GM21786 (cell line): ENCODE measurements at regions not wholly inside any gene's neighbourhood (a gene's known extent, or its start where the extent isn't known, plus 50 kb on each side); places are given as distances from the start of the nearest gene placed in this dataset.
"Not testable (repeated sequence)": the region's sequence is repeated elsewhere in the genome, so short reads cannot be mapped to it uniquely, and the experiment has no call there.

Experiments
- ATAC-seq: cut with Tn5 transposase; IDR thresholded peaks from one replicate; pipeline ENCODE4 v1.9.1; 2021; ENCODE audit not compliant: unreplicated experiment

DNA sequence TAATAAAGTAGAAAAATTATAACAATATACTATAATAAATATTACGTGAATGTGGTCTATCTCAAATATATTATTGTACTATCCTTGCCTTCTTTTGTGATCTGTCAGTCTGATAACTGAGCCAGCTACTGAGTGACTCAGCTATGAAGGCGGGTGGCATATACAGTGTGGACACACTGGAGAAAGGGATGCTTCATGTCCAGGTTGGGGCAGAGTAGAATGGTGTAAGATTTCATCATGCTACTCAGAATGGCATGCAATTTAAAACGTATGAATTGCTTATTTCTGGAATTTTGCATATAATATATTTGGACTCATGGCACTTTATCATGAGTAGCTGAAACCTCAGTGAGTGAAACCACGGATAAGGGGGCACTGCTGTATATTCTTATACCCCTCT lies 172.9 kb upstream of the TBC1D5 start:
- ATAC-seq = no peak

DNA sequence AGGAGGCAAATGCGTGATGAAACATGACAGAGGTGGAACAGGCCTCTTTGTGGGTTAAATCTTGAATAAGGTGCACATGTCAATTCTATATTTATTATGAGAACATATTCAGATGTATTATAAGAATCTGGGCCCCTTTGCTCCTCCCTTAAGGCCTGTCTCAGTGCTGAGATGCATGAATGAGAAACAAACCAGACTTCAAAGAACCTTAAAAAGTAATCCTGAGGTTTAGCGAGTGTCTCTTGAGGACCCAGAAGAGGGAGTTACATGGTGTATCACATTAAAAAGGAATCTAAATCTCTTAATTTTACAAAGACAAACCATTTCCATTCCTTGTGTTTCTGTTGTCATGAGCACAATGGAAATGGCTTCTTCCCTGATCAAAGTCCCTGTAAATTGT lies 170.9 kb upstream of the TBC1D5 start:
- ATAC-seq = no peak

DNA sequence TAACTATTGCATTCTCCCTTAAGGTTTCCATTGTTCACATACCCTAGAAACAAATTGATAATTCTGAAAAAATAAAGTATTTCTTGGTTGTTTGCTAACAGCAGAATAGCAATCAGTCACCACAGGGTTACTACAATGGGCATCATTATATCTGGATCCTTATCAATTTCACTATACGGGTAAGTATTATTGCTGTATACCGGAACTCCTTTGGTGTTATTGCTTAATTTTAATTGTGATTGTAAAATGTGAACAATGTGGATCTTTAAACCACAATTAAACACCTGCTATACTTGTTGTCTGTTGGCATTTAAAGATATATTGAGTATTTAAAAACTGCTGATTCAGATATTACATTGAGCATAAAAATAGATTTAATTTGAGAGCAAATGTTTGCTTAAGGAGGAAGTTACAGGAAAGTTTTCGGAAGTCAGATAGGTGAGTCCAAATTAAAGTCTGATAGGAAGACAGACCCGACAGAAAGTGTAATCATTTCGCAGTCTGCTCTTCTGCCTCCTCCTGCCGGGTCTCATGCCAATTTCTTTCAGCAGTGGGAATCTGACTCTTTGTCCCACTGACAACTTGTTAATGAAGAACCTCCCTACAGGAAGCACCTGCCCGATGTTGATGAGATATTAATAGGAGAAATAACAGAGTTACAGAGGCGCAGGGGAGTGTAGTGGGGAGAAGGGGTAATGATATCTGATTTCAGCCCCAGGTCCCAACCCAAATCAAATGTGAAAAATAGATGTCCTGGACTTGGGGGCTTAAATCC lies 169.7 kb upstream of the TBC1D5 start:
- no peak for ATAC-seq

DNA sequence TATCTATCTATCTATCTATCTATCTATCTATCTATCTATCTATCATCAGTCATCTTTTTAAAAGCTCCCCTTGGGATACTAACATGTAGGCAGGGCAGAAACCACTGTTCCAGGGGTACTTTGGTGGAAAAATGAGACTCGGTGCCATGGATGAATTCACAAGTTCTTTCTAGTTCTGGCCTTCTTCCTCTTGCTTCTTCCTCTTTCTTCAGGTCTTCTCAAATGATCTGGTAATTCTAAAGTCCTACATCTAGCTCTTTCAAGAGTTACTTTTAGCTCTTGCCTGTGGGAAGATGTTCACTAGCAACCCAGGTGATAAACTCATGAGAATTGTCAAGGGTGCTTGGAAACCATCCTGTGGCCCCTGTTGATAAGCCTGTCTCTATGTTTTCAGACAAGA lies 168.5 kb upstream of the TBC1D5 start:
- ATAC-seq = no peak

DNA sequence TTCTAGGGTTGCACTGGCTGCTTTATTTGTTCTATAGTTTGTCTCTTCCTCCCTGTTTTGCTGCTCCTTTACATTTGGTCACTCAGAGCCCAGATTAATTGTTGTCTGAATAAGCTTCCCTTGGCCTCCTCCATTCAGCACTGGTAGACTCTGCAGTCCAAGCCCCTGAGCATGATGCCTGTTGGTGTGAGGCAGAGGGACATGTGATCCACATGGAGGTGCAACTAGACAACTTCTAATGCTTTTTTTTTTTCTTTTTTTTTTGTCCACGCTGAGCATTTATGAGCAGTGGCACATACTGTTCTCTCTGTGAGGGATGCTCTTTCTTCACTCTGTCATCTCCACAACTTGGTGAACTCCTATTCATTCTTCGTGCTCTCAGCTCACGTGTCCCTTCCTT lies 167.3 kb upstream of the TBC1D5 start:
- ATAC-seq = no peak

DNA sequence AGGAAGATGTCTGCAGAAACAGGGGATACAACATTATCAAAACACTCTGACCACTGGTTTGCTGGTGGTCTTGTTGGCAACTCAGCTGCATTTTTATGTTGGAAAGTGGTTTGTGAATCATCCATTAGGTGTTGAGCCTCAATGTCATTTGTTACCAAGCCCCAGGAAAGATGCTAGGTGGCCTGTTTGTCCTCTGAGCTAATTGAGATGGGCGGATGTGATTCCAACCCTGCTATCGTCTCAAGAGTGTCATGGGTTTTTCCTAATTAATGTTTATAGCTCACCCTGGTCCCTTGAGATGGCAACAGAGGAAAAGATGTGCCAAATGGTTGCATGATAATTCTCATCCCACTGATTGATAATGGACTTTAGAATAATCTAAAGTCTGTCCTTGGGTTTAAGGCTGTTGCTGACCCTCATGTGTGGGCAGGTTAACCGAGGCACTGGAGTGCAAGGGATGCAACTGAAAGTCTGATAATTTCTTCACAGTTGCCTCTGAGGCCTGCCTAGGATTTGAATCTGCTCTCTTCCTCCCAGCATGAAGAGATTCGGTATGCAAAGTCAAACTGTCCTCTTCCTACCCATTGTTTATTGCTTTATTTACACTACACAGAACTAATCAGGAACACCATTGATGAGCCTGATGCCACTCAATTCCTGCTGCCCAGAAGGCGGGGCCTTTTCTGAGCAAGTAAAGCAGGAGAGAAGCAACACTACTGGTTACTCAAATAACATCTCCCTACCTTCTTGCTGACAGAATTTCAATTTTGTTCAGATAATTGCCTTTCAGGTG lies 166.2 kb upstream of the TBC1D5 start:
- no peak for ATAC-seq

DNA sequence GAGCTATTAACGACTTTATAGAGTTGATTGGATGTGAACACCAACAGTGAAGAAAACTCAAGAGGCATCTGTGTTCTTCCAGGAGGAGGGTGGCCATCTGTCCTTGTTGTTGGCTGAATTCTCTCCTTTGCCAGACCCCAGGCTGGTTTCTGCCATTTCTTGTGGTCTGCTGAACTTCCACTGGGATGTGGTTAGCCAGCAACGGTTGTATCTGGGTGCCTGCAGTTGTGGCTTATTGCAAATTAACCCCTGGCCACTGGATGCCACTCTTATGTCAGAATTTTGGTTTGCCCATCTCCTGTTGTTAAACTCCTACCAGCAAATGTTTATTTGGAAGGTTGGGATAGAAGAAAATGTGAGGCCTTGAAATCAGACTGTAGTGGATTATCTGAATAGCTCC lies 163.6 kb upstream of the TBC1D5 start:
- ATAC-seq = no peak

DNA sequence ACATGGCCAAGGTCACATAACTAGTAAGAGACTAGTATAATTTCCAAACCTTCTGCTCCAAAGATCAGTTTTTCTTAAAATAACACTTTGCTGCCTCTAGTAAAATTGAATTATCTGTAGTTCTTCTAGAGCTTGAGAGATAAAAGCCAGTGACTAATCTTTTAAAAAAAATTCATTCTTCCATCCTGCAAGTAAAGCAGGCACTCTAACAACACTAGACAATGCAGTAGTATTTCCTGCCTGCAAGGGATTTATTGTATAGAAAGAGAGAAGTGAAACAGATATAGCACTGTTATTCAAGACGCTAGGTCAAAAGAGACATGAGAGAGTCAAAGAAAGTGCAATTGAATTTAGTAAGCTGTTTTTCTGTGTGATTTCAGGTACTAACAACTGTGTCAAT lies 159.5 kb upstream of the TBC1D5 start:
- ATAC-seq = peak; percentile 96

DNA sequence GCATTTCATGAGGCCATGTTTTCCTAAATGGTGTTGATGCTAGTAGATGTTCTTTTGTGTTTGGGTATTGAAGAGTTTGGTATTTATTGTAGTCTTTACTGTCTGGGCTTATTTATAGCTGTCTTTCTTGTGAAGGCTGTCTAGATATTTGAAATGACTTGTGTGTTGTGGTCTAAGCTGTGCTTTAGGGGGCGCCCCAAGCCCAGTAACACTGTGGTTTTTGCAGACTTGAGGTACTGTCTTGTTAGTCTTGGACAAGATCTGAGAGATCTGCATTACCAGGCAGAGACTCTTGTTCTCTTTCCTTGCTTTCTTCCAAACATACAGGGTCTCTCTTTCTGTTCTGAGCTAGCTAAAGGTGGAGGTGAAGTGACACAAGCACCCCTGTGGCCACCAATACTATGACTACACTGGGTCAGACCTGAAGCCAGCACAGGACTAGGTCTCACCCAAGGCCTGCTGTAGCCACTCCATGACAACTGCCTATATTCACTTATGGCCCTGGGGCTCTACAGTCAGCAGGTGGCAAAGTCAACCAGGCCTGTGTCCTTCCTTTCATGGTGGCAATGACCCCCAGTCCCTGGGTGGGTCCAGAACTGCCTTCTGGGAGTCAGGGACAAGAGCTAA lies 152.1 kb upstream of the TBC1D5 start:
- peak; percentile 80 for ATAC-seq

DNA sequence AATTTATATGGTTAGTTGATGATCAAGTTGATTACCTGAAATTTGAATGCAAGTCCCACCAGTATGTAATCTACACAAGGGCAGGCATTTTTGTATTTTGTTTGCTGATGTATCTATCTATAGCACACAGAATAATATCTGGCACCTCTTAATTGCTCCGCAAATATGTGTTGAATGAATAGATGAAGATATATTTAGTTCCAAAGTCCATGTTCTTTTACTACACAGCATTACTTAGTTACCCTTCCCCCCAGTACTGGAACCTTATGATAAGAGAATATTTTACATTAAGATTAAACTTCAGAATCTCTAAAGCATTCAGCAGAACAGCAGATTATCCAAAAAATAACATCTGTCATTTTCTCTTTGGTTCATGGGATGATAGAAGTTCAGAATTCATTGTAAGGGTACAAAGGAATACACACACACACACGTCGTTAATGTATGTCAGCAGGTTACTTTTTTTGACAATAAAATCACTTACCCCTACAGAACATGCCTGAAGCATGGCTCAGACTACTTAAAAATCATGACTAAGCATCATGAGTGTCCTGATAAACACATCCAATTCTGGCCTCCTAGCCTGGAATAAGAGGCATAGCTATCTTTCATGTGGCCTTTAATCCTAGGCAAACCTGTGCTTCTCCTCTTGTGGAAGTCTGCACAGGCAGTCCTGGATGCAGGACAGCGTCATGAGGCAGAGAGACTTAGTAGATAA lies 148.9 kb upstream of the TBC1D5 start:
- ATAC-seq = no peak

DNA sequence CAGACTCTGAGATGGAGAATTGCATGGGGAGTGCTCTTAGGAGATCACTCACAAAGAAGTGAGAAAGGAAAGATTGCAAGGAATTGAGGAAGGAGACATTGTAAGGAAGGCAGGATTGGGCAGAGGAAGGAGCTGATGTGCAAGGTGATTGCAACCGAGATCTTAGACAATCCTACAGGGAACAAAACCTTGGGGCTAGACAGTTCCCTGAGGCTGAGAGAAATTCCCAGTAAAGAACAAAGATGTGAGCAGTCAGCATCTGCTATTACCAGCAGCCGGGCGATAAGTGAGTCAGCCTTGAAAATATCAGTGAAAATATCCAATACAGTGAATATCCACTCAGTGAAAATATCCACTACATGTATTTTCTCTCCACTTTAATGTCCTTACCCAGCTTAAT lies 143.6 kb upstream of the TBC1D5 start:
- ATAC-seq = no peak

DNA sequence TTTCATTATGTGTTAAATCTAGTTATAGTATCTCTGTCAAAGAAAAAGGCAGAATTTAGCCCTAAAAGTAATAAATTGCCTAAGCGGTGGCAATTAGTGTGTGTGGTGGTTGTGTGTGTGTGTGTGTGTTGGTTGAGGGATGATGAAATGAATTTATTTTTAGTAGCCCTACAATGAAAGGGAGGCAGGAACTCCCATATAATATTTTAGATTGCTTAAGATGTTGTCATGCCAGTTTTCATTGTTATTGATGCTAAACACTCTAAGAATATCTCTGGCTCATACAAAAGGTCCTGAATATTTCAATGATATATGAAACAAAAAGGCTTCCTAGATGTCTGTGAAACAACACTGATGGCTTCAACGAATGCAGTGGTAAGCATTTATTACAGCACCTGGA lies 140.6 kb upstream of the TBC1D5 start:
- no peak for ATAC-seq

DNA sequence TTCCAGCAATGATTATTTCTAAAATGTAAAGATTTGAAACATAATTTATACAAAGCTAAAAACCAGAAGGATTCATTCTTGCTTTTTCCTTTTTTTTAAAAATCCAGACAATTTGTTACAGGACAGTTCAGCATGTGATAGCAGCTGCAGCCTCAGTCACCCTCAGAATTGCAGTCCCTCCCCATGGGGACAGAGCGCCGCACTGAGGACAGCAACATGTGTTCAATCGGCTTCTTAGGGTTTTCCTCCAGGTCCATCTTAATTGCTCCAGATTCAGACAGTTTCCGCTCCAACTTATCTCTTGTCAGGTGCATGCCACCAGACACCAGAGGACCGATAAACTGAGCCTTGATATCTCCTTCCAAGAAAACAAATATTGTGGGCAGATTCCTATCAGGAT lies 134.9 kb upstream of the TBC1D5 start:
- ATAC-seq = no peak

DNA sequence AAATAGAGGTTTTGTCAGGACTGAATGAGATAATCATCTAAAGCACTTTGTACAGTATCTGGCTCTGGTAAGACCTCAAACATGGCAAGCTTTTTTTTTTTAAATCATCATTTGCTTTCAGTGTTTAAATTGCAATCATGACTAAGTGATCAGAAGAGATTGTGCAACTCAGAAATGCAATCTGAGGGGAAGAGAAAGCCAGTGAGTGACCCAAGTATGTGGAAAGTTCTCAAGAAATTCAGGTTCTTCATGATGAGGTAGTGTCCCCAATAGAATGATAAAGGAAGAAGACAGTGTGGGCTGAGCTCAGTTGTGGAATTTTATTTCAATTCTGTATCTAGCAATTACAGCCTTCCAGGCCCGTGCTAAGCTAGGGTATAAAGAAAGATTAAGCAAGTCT lies 132.2 kb upstream of the TBC1D5 start:
- no peak for ATAC-seq

DNA sequence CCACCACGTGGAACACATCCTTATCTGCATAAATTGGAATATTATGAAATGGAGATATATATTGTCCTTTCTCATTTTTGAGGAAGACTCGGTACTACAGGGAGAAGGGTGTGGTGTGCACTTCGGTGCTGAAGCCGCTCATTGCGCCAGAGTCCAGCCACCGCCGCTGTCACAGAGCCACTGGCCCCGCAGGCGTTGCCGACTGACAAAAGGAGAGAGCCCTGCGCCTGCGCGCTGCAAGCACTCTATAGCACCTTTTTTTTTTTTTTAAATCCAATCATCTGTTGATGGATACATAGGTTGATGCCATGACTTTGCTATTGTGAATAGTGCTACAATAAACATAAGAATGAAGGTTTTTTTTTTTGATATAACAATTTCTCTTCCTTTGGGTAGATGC lies 130.0 kb upstream of the TBC1D5 start:
- ATAC-seq = no peak

DNA sequence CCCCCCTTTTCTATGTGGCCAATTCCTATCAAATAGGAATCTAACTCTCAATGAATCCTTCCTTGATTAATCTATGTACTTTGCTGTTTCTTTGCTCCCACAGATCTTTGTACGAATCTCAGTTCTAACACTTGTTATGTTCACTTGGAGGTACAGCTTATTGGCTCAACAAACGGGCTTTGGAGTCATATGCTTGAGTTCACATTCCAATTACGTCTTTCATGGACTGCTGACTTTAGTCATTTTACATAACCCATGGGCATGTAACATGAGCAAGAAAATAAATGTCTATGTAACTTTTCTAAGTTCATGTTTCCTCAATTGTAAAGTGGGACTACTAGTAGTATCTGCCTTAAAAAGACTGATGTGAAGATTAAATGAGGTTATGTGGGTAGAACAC lies 123.2 kb upstream of the TBC1D5 start:
- no peak for ATAC-seq

DNA sequence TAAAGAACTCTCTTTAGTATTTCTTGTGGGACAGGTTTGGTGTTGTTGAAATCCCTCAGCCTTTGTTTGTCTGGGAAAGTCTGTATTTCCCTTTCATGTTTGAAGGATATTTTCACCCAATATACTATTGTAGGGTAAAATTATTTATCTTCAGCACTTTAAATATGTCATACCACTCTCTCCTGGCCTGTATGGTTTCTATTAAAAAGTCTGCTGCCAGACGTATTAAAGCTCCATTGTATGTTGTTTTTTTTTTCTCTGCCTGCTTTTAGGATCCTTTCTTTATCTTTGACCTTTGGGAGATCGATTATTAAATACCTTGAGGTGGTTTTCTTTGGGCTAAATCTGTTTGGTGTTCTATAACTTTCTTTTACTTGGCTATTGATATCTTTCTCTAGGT lies 119.0 kb upstream of the TBC1D5 start:
- ATAC-seq = no peak

DNA sequence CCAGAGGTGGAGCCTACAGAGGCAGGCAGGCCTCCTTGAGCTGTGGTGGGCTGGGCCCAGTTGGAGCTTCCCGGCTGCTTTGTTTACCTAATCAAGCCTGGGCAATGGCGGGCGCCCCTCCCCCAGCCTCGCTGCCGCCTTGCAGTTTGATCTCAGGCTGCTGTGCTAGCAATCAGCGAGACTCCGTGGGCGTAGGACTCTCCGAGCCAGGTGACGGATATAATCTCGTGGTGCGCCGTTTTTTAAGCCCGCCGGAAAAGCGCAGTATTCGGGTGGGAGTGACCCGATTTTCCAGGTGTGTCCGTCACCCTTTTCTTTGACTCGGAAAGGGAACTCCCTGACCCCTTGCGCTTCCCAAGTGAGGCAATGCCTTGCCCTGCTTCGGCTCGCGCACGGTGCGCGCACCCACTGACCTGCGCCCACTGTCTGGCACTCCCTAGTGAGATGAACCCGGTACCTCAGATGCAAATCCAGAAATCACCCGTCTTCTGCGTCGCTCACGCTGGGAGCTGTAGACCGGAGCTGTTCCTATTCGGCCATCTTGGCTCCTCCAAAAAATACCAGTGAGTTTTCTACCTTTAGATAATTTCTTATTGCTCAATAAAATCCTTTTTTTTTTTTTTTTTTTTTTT lies 118.5 kb upstream of the TBC1D5 start:
- not testable (repeated sequence) for ATAC-seq

DNA sequence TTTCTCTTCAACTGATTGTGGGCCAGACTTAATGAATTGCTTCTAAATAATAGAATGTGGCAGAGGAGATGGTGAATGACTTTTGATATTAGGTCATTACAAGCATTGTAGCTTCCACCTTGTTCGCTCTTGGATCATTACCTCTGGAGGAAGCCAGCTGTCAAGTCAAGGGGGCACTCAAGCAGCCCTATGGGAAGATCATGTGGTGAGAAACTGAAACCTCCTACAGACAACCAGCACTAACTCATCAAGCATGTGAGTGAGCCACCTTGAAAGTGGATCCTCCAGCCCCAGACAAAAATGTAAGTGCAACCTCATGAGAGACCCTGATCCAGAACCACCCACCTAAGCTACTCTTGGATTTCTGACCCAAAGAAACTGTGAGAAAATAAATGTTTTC lies 109.8 kb upstream of the TBC1D5 start:
- ATAC-seq = peak; percentile 83

DNA sequence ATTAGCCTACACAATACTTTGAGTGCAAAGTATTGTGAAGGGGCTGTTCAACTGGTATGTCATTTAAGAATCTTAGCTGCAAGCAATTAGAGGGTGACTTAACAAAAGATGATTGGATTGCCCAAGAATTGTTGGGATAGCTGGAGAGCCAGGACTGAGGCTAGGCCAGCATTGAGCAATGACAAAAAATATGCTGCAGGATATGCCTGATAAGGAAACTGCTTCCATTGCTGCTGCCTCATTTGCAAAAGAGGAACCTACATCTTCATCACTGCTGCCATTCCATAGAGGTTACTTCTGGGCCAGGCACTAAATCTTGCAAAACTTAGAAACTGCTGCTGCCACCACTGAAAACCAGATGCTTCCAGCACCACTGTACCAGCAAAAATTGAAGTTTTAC lies 108.0 kb upstream of the TBC1D5 start:
- ATAC-seq = no peak

DNA sequence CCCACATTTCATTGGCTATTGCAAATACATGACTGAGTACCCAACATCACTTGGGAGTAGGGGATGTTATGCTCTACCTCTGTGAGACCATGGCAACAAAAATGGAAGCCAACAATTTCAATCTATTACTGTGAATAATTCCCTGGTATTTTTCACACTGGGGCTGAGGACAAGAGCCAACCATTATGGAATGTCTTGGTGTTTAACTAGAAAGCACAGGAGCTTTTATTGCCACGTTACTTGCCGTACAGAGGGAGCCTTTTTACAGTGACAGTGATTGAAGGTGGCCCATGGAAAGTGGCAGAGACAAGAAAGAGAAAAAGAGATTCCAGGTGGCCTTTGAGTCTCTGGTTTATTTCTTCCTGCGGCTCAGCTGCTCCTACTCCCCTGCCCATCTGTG lies 105.7 kb upstream of the TBC1D5 start:
- no peak for ATAC-seq
